AG20443 (cell line): ENCODE measurements at regions not wholly inside any gene's neighbourhood (a gene's known extent, or its start where the extent isn't known, plus 50 kb on each side); places are given as distances from the start of the nearest gene placed in this dataset.

ENCODE experiments used
- DNase-seq: peaks from one replicate; pipeline ENCODE4 v3.0.0; 2012; ENCODE audit warnings: low spot score, mixed read lengths

DNA sequence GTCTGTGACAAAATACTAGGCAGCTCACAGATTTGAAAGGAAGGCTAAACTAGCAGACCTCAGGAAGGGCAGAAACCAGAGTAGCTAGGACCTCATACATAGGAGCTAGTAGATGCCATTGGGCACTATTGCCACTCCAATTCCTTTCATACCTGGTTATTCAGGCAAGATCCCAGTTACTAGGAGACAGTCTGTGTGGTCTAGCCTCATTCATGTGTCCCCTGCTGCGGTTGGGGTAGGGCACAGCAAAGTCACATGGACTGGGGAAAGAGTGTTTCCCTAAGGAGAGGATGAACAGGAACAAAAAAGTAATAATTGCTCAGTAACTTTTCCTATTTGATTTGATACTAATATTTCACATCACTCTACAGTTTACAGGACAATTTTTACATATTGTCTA is 204.6 kb upstream of the HEY2 start:
- DNase-seq: no peak

DNA sequence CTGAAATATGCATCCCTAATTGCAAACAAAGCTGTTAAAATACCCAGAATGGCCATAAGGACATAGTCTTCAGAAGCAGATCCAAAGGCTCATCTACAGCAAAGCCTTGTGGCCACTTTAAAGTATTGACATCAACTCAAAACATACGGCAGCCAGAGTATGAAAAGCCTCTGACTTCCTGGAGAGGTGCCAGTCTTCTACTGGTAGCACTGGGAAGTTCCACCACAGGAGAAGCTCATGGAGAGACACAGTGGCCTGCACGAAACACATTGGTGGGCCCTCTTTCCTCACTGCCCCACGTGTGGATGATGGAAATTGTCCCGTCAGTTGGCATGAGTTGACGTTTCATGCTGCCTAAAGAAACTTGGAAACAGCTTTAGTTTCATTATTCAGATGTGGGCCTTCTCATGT is 202.6 kb upstream of the HEY2 start:
- DNase-seq: peak; percentile 21

DNA sequence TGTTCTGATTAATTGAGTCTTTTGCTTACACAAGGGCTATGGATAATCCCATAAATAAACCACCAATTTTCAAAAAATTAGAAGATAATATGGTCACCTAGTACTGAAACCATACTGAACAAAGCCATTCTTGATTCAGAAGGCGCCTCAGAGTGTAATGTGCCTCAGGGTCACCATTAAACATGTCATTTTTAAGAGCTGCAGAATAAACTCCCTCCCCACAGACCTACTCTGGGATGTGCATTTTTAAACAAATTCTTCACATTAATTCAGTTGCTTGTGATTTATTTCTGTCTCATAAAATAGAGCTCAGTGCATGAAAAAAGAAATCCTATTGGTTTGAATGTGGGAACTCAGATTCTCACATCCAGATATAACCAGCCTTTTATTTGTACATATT is 202.1 kb upstream of the HEY2 start:
- no peak for DNase-seq

DNA sequence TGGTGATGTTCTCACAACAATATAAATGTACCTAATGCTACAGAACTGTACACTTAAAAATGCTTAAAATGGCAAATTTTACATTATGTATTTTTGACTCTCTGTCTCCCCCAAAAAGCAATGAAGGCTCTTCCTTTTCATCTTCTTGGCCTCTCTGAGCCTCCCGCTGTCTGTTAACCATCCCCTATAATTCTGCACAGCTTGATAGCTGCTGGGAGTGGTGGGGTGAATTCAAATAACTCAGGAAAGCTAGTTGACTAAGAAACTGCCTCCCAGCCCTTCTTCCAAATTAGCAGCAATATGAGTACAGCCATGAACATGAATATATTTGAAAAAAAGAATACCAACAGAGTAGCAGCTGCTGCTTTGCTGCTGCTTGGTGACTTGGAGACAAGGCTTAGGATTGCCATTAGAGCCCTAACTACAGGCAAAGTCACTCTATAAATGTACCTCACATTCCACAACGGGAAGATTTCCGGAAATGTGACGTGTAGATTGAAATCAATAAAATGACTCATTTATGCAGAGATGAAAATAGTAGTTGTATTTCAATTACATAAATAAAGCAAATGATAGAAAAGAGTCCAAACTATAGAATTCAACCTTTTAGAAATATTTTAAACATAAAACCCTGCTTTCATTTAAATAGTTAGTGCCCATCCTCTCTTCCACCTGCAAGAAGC is 200.1 kb upstream of the HEY2 start:
- DNase-seq: no peak

DNA sequence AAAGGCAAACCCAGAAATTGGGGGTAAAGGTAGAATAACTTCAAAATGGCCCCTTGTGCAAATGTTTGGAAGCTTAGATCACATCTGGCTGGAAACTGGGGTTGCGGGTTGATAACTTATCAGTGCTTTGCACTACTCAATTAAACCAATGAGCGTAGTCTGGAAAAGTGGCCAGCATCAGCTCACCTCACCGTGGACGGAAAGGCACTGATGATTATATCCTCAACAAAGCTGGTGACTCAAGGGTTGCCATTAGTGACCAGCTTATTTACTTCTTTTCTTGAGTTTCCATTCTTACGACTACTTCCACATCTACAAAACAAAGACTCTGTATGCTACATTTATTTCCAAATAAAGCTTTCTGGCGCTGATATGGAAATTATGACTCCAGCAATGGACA is 198.5 kb upstream of the HEY2 start:
- DNase-seq: no peak

DNA sequence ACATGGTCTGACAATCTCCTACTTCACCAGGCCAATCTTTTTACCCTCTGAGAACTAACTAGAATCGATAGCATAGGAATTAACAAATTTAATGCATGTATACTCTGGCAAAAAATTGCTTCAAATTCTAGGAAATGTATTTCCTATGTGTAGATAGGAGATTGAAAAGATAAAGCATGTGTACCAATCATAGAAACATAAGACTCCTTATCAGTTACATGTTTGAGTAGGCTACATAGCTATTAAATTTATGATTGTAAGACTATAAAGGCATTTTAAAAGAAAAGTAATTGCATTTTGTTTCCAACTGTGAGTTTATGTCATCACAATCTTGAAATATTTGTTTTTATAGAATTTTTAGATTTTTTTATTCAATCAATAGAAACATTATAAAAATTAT is 196.6 kb upstream of the HEY2 start:
- DNase-seq: no peak

DNA sequence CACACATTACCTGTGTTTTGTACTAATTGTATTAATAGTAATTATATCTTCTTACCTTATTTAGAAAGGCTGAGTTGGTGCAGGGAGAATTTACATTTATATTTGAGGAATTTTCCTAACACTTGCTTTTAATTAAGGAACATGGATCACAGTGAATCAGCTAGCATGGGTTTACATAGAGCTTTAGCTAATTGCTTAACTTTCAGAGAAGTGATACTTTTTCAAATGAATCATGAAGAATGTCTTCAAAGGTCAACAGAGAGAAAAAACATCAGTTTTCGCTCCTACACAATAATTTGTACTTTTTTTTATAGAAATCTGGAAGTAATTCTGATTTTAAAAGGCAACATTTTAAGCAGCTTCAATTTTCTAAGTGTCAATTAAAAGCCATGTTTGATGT is 195.0 kb upstream of the HEY2 start:
- DNase-seq: no peak

DNA sequence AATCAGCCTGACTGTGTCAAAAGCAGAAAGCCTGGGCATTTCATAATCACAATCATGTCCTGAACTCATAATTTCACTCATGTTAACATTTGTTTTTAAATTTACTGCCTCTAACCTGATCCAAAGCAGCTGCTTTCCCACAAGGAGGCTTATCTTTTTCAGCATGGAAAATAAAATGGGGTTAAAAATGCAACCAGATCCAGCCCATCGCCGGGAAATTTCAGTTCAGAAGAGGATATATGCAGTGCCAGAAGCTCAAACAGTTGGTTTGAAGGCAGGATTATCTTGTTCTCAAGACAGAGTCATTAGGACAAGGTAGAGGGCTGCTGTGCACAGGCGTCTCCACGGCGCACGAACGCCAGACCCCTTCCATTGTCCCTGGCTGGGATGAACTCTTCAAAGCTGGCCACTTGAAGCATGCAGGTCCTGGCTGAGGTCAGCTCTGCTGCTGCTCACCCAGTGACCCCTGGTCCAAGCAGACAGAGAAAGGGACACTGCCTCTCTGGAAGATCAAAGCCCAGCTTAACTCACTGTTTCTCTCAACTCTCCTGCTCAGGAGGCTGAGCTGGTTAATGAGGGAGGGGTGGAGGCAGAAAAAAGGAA is 191.1 kb upstream of the HEY2 start:
- no peak for DNase-seq

DNA sequence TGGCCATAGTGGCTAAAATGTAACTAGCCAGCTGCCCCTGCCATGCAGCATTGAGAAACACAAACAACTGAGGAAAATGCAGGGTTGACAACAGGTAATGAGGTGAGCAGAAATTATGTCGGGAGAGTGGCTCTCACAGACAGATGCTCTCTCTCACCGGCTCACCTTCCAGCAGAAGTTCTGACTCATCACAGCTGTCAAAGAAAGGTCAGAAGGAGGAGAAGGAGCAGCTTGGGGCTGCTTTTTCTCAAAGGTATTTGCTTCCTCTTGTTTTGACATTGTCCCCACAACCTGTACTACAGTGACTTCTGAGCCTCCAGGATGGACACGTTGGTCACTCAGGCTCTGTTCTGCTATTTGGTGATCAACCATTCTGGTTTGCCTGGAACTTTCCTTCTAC is 190.5 kb upstream of the HEY2 start:
- no peak for DNase-seq

DNA sequence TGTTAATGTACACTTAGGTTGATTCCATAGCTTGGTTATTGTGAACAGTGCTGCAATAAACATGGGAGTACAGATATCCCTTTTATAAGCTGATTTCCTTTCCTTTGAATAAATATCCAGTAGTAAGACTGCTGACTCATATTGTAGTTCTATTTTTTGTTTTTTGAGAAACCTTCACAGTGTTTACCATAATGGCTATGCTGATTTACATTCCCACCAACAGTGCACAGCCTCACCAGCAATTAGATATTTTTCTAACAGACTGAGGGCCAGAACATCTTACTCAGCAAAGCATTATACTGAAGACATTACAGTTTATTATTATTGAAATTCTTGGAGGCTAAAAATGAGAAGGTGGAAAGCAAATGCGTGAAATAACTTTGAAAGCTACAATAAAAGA is 187.3 kb upstream of the HEY2 start:
- no peak for DNase-seq

DNA sequence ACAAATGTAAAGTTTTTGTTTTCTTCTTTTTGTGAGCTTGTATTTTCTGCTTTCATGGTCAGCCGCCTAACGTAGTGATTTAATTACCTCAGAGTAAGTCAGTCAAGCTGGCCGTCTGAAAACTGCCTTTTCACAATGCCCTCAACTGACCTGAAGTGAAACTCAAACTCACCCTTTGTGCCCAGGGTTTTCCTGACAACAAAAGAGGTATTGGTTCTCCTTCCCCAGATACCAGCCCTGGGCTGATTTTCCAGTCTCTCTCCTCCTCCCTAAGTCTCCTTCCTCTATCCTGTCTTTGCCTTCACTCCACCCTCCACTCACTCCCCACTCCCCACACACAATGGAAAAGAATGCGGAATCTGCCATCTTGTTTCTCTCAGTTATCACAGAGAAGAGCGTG is 184.5 kb upstream of the HEY2 start:
- no peak for DNase-seq

DNA sequence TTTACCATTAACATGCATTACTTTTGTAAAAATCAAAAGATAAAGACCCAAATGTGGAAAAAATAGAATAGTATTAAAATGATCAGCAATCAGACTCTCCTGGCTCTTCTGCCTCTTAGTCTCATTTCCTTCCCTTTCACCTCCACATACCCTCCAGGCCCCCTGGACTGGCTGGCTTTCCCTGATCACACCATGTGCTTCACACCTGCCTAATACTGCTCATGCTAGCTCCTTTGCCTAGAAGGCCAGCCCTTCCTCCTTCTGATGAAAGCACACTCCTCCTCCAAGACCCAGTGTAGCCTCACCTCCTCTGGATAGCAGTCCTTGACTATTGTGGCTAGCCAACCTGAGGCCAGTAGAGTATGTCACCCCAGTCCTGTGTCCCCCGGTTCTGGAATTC is 182.0 kb upstream of the HEY2 start:
- DNase-seq: no peak

DNA sequence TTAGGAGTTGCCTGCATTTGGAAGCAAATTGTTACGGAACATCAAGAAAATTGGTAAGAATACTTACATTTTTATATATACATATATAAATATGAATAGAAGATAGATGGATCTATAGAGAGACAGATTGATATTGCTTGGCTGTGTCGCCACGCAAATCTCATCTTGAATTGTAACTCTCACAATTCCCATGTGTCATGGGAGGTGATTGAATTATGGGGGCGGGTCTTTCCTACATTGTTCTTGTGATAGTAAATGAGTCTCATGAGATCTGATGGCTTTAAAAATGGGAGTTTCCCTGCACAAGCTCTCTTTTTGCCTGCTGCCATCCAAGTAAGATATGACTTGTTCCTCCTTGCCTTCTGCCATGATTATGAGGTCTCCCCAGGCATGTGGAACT is 180.8 kb upstream of the HEY2 start:
- DNase-seq: no peak

DNA sequence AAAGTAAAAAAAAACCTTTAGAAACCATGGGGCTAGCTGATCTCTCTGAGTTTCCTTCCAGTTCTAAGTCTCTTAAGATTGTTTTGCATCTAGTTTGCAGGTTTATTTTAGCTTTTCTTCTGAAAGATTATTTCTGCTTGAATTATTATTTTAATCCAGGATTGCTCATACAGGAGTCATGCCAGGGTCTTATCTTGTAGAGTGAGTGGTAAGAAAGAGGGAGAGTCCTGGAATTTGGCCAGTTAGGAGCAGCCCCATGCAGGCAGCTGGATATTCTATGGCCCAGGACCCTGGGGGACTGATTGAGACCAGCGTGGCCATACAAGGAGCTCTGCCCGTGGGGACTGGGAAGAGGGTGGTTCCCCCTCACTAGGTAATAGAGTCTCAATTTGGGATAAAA is 178.9 kb upstream of the HEY2 start:
- no peak for DNase-seq

DNA sequence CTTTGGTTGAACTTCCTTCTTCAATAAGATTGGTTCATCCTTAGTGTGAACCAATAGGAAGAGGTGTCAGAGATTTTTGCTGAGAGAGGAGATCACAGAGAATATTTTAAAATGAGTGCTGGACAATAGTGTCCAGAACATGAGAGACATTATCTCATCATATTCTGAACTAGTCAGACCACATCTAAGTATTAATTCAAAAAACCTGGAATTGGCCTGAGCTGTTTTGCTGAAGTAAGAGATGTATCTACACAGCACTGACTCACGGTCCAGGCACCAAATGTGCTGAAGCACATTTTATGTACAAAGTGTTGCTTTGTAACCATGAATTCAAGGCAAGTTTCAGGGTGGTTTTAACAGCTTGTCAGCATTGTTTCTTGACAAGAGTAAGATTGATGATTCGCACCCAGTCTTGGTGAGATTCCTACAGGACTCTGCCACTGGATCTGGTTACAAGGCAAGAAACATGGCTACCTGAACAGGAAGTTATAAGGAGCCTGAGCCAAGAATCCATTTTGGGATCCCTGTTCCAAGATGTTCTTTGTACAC is 178.2 kb upstream of the HEY2 start:
- no peak for DNase-seq

DNA sequence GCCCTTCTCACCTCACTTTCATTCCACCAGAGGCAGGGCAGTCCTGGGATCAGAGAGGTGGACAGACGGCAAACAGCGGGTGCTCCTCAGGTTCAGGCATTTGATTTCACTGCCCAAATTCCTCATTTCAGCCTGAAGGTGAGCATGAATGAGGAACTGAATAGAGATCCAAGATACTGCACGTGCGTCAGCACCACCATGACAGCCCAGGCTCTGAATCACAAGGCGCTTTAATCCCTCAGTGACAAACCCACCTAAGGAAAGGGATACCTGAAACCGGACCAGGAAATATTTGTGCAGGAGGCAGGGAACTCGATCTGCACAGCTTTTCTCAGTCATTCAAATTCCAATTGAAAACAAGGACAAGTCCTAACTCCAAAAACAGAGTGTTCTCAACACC is 174.8 kb upstream of the HEY2 start:
- DNase-seq: no peak

DNA sequence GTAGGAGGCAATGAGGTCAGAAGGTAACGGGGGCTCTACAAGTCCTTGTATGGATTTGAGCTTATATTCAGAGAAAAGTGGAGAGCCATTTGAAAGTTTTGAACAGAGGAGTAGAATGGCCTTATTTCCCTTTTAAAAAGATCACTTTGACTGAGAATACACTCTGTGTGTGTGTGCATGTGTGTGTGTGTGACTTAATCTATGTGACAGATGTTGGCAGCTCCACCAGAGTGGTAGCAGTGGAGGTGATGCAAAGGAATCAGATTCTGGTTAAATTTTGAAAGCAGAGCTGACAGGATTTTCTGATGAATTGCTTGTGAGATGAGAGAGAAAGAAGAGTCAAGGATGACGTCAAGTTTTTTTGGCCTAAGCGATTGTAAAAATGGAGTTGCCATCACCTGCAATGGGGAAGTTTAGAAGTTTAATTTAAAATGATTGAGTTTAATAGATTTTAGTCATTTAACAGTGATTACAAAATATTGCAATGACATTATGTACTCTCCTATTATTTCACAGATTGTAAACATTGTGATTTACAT is 172.2 kb upstream of the HEY2 start:
- DNase-seq: no peak

DNA sequence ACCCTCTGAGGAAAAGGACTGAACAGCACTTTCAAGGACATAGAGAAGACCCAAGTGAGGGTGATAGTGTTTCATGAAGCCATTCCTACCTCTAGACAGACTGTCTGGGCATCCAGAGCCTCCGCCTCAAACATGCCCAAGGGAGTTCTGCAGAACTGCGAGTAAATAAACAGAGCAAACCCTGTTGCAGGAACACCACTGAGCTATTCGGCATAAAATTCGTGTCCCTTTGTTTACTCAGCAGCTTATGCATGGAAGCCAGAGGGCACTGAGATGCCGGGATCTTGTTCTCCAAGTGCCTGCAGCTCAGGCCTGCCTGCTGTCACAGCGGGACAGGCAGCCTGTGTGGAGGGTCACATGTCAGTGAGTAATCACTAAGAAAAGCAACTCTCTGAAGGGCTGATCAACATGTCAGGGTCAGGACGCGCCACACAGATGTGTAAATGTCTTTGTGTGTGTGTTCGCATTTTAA is 164.9 kb upstream of the HEY2 start:
- DNase-seq: peak; percentile 17

DNA sequence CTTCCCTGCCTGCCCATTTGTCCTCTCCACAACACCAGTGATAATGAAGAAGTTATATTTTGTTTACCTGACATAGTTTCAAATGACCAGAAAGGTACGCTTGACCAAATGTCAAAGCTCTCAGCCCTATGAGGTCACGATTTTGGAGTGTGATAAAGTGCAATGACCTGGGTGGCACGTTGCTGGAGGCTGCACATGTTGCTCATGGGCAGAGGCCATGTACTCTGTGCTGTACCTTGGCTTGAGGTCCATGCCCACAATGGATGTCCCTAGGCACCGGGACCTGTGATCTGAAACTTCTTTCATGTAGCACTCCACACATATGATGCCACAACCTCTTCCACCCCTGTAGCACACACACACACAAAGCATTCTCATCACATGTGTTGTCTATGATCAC is 164.0 kb upstream of the HEY2 start:
- DNase-seq: no peak

DNA sequence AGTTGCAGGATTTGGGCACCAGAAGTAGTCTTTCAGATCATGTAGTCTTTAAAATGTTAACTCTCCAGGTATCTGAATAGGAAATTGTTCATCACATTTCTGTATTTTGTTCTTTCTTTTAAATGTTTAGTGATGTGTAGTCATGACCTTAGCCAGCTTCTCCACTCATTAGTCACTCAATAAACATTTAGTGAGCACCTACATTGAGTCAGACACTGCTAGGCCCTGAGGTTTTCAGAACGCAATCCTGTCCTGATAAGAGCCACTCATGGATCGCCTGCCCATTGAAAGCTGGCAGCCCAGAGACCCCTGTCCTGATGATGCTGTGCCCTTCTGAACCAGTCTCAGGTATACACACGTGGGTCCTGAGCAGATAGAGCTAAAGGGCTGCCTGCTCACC is 163.4 kb upstream of the HEY2 start:
- DNase-seq: no peak

DNA sequence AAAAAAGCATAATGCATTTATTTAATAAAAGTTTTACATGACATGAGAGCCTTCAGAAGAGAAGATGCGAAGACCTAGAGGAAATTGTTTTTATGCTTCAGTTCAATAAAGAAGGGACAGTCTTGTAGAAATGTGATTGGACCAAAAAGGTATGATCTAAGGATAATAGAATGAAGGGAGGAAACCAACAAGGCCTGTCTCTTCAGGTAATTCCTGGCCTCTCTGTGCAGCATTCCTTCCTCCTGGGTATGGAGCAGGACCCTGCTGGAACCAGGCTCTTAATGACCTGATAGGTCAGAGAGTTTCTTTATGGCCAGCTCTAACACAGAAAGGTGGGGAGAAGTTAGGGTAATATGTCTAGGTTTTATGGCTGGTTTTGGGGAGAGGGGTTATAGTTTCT is 162.8 kb upstream of the HEY2 start:
- DNase-seq: no peak

DNA sequence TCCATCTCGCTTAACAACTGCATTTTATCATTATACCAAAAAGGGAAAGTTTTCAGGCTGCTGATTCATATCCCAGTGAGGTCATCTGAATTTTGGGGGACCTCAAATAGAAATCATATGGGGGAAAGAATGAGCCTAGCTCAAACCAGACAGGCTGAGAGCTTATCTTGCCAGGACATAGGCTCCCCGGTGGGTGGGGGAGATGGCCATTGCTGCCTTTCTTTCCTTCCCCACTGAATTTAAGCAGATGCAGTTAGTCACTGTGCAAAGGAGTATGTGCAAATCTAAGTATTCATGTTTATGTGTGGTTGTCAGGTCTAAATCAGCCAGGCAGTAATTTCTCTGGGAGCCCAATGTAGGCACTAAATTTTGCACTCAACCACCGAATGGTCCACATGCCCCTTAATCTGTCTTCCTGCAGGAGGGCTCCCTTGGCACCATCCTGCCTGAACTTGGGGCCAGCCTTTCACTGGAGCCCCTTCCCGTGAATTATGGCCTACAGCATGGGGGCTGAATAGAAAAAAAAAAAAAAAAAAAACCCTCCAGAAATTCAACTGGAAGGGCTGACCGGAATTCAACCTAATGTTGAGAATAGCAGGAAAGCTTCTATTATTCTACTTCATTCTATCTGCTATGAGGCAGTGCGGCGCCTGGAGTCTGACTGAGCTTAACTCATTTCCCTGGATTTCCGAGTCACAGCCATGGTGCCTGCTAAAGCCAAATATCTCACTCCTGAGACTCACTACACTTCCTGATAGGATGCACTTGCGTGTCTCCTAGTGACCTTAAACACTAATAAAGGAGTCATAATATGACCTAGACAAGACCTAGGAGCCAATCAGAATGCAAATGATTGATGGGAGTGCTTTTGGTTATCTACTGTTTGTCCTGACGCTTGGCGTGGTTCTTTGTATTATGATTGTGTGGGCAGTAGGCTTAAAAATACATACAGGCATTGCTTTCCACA is 161.5 kb upstream of the HEY2 start:
- no peak for DNase-seq
